A549 (cell line): ENCODE measurements at regions not wholly inside any gene's neighbourhood (a gene's known extent, or its start where the extent isn't known, plus 50 kb on each side); places are given as distances from the start of the nearest gene placed in this dataset.
A peak's percentile ranks its signal among the peaks of the same experiment; 100 is the strongest.

Experiments
- ATAC-seq, 2 experiments: fragments of 200-7000 bp in 1 of 2; fragments of >200 bp in 1 of 2; cut with Nextera tagmentation in 1 of 2; cut with Tn5 transposase in 1 of 2; 3 replicates each; pipeline versions ENCODE4 v1.8.0 to v1.9.1; 2018 to 2020; ENCODE audit warnings: mild to moderate bottlenecking in 1 of 2, moderate library complexity in 1 of 2
- CTCF ChIA-PET: fragments of 300-600 bp; sonication (Branson Sonifier 250); formaldehyde crosslinking; extraction: SDS; loops from one replicate; lab custom pipeline; 2021; ENCODE audit warnings: antibody characterized with exemption, inconsistent platforms; lab: Yijun Ruan, JAX
- POLR2A ChIA-PET: fragments of 350-600 bp; formaldehyde crosslinking; extraction: SDS; loops from one replicate; lab custom pipeline; 2021; ENCODE audit warnings: antibody characterized with exemption, inconsistent platforms; lab: Yijun Ruan, JAX
- DNase-seq, 2 experiments: peaks; one replicate each; pipeline versions ENCODE4 v3.0.0 to v3.0.0-alpha.2; 2011 to 2016; ENCODE audit warnings: low read depth in 1 of 2, low spot score in 1 of 2
- FAIRE-seq: peaks from 2 replicates; lab custom pipeline; 2011; peaks lifted over from hg19 to GRCh38; lab: Jason Lieb, UNC
- H3K27ac ChIP-seq, 2 experiments: fragments of >200 bp; sonication (Bioruptor Twin); formaldehyde crosslinking; 3 replicates each; pipeline ENCODE4 v1.5.1; 2016 to 2017
- H3K4me1 ChIP-seq: fragments of >200 bp; sonication (Bioruptor Twin); formaldehyde crosslinking; 3 replicates; pipeline ENCODE4 v1.6.1; 2016
- H3K4me2 ChIP-seq: fragments of >200 bp; sonication (Bioruptor Twin); formaldehyde crosslinking; 3 replicates; pipeline ENCODE4 v1.6.1; 2016
- H3K4me3 ChIP-seq: fragments of >200 bp; sonication (Bioruptor Twin); formaldehyde crosslinking; 3 replicates; pipeline ENCODE4 v1.5.1; 2016
- H3K9me3 ChIP-seq: fragments of >200 bp; sonication (Bioruptor Twin); formaldehyde crosslinking; 3 replicates; pipeline ENCODE4 v1.6.1; 2016
- BCL3 ChIP-seq: fragments of >200 bp; sonication (Bioruptor Twin); formaldehyde crosslinking; IDR thresholded peaks from 3 replicates; pipeline ENCODE4 v1.6.1; 2016
- CBX8 ChIP-seq: fragments of 200-600 bp; sonication (generic); IDR thresholded peaks from 2 replicates; pipeline ENCODE4 v1.6.1; 2016
- CEBPB ChIP-seq, 2 experiments: fragments of >200 bp in 1 of 2; sonication (Bioruptor Twin) in 1 of 2; formaldehyde crosslinking in 1 of 2; IDR thresholded peaks; 2 replicates each; pipeline ENCODE4 v1.6.1; 2012 to 2016
- EHF ChIP-seq: fragments of 250-450 bp; sonication (Bioruptor Pico); IDR thresholded peaks from 2 replicates; pipeline ENCODE4 v1.5.0; 2020; ENCODE audit warnings: mild to moderate bottlenecking
- GATA3 ChIP-seq: IDR thresholded peaks from 2 replicates; pipeline ENCODE4 v1.6.1; 2012; ENCODE audit warnings: borderline replicate concordance
- HEYL ChIP-seq: fragments of 250-450 bp; sonication (Bioruptor Pico); IDR thresholded peaks from 2 replicates; pipeline ENCODE4 v1.8.0; 2021; ENCODE audit warnings: mild to moderate bottlenecking, moderate library complexity
- HMGXB4 ChIP-seq: fragments of 250-450 bp; sonication (Bioruptor Pico); IDR thresholded peaks from 2 replicates; pipeline ENCODE4 v1.5.0; 2021; ENCODE audit warnings: mild to moderate bottlenecking, moderate library complexity, borderline replicate concordance
- HOXB13 ChIP-seq: fragments of 250-450 bp; sonication (Bioruptor Pico); IDR thresholded peaks from 2 replicates; pipeline ENCODE4 v1.5.0; 2020; ENCODE audit warnings: low read depth, mild to moderate bottlenecking, moderate library complexity
- JUN ChIP-seq, 2 experiments: fragments of >200 bp; sonication (Bioruptor Twin); formaldehyde crosslinking; IDR thresholded peaks; 2 replicates in 1 of 2; 3 replicates in 1 of 2; pipeline ENCODE4 v1.6.1; 2016 to 2017
- JUNB ChIP-seq: fragments of >200 bp; sonication (Bioruptor Twin); formaldehyde crosslinking; IDR thresholded peaks from 2 replicates; pipeline ENCODE4 v1.6.1; 2016
- KDM1A ChIP-seq: fragments of 200-600 bp; sonication (generic); IDR thresholded peaks from 2 replicates; pipeline ENCODE4 v1.6.1; 2016; ENCODE audit warnings: low read depth, mild to moderate bottlenecking
- MAFK ChIP-seq: fragments of 450-650 bp; IDR thresholded peaks from 2 replicates; pipeline ENCODE4 v1.6.1; 2014; ENCODE audit not compliant: partially characterized antibody
- NFE2L2 ChIP-seq: fragments of 150-350 bp; conservative IDR thresholded peaks from 2 replicates; pipeline ENCODE4 v1.6.1; 2014; ENCODE audit warnings: low read length
- NR3C1 ChIP-seq: fragments of >200 bp; sonication (Bioruptor Twin); formaldehyde crosslinking; IDR thresholded peaks from 3 replicates; pipeline ENCODE4 v1.6.1; 2017
- PBX3 ChIP-seq: IDR thresholded peaks from 2 replicates; pipeline ENCODE4 v1.6.1; 2012
- POLR2A ChIP-seq: IDR thresholded peaks from 2 replicates; pipeline ENCODE4 v1.6.1; 2012; ENCODE audit warnings: mild to moderate bottlenecking, low read length
- POLR2AphosphoS2 ChIP-seq: conservative IDR thresholded peaks from 2 replicates; pipeline ENCODE4 v1.6.1; 2012; ENCODE audit warnings: low read length, improper control_type of control experiment, inconsistent platforms
- RCOR1 ChIP-seq: fragments of 150-350 bp; IDR thresholded peaks from 2 replicates; pipeline ENCODE4 v1.6.1; 2014; ENCODE audit warnings: antibody characterized with exemption, low read length, low read depth
- REST ChIP-seq: fragments of 200-600 bp; sonication (generic); IDR thresholded peaks from 2 replicates; pipeline ENCODE4 v1.6.1; 2016; ENCODE audit warnings: antibody characterized with exemption, mild to moderate bottlenecking, moderate library complexity
- RFX5 ChIP-seq: fragments of 450-650 bp; IDR thresholded peaks from 2 replicates; pipeline ENCODE4 v1.7.1; 2014; ENCODE audit warnings: antibody characterized with exemption, mild to moderate bottlenecking, moderate library complexity
- RNF2 ChIP-seq: fragments of 200-600 bp; sonication (generic); IDR thresholded peaks from 2 replicates; pipeline ENCODE4 v1.6.1; 2016; ENCODE audit warnings: low read depth, mild to moderate bottlenecking, antibody characterized with exemption, moderate library complexity, borderline replicate concordance
- SMC3 ChIP-seq: fragments of >200 bp; sonication (Bioruptor Twin); formaldehyde crosslinking; IDR thresholded peaks from 3 replicates; pipeline ENCODE4 v1.6.1; 2018; ENCODE audit warnings: inconsistent platforms
- WGBS: methylation state at CpG from one replicate; pipeline ENCODE4 v1.1.6; 2017; ENCODE audit errors: missing lambda C conversion rate; 5-methylcytosine and 5-hydroxymethylcytosine counted together

GRCh38 chr14:55805250-55805649 is 225.2 kb downstream of the KTN1 start (continued):
- no peak for TF ChIP-seq HMGXB4 (CRISPR knock-in tag)

GRCh38 chr14:55807053-55807880 is 227.3 kb downstream of the KTN1 start:
- DNase-seq (peak in 1 of 2 experiments; percentile 69), ATAC-seq (peak; percentile 25 to 54; a peak in 3 of 6 replicates), FAIRE-seq (no peak)
- 60% methylated on average over 15 of the region's 17 CpGs for WGBS
- ChIA-PET POLR2A (no interaction called here), CTCF (no interaction called here)
- Histone ChIP-seq H3K27ac (peak overlapping the region; percentile 34 to 54; a peak in 3 of 6 replicates), H3K4me1 (peaks cover 31% of the 10 kb centered on the region), H3K9me3 (peaks cover 3% of the 10 kb centered on the region; the same call in 1 of the 3 replicates), H3K4me2 (peak overlapping the region; percentile 8; the same call in 1 of the 3 replicates), H3K4me3 (no peak overlapping the region)
- no peak for TF ChIP-seq RFX5
- no peak for TF ChIP-seq JUN (IDR thresholded peaks at IDR 0.05)
- TF ChIP-seq REST, result no peak
- TF ChIP-seq BCL3, result no peak
- no peak for TF ChIP-seq SMC3

- no peaks in the 10 kb centered on the region for H3K9me3 ChIP-seq
- FAIRE-seq (no peak), ATAC-seq (no peak), DNase-seq (no peak)
- H3K4me2 ChIP-seq, result no peak overlapping the region
- WGBS, result 92% methylated on average over 2 of the region's 2 CpGs
- peaks cover 25% of the 10 kb centered on the region for H3K4me1 ChIP-seq
- CTCF ChIA-PET, result no interaction called here
- POLR2A ChIA-PET, result no interaction called here
- no peak overlapping the region for H3K27ac ChIP-seq
- H3K4me3 ChIP-seq, result no peak overlapping the region
- TF ChIP-seq NR3C1 (no peak), EHF (CRISPR knock-in tag) (no peak), RFX5 (no peak), CEBPB (IDR thresholded peaks at IDR 0.05) (no peak), CBX8 (no peak), RCOR1 (no peak), HEYL (no peak), KDM1A (no peak), JUNB (no peak), MAFK (no peak), SMC3 (no peak), NFE2L2 (no peak), HOXB13 (CRISPR knock-in tag) (no peak), PBX3 (no peak), POLR2A (no peak), GATA3 (no peak), RNF2 (no peak), POLR2AphosphoS2 (no peak)
Measured at GRCh38 chr14:55807881-55808379, 227.9 kb downstream of the KTN1 start.
